Activated CD8-positive, alpha-beta memory T cell treated with anti-CD3 and anti-CD28 coated beads, Interleukin-2, amount 10 ng/mL, durations not matched to agents 7 days and 5 days (primary cell): ENCODE measurements at regions not wholly inside any gene's neighbourhood (a gene's known extent, or its start where the extent isn't known, plus 50 kb on each side); places are given as distances from the start of the nearest gene placed in this dataset.
A peak's percentile ranks its signal among the peaks of the same experiment; 100 is the strongest.

Experiments
- ATAC-seq: fragments of 150-1000 bp; cut with Tn5 transposase; one replicate; pipeline ENCODE4 v1.10.0; 2021; ENCODE audit warnings: moderate library complexity
- CTCF ChIA-PET: fragments of 350-600 bp; sonication (Branson Sonifier 250); formaldehyde crosslinking; loops from one replicate; lab custom pipeline; 2021; ENCODE audit warnings: antibody characterized with exemption; lab: Charles Lee
- DNase-seq: peaks from one replicate; pipeline ENCODE4 v3.0.0-alpha.2; 2020
- H3K27ac Mint-ChIP-seq: one replicate; pipeline ENCODE4 v1.8.0; 2021; ENCODE audit warnings: mild to moderate bottlenecking, mixed read lengths
- H3K27me3 Mint-ChIP-seq: one replicate; pipeline ENCODE4 v1.8.0; 2021; ENCODE audit warnings: mixed read lengths
- H3K36me3 Mint-ChIP-seq: one replicate; pipeline ENCODE4 v1.8.0; 2021; ENCODE audit warnings: mild to moderate bottlenecking, mixed read lengths
- H3K4me1 Mint-ChIP-seq: one replicate; pipeline ENCODE4 v1.8.0; 2021; ENCODE audit warnings: mixed read lengths
- H3K4me3 Mint-ChIP-seq: one replicate; pipeline ENCODE4 v1.8.0; 2021; ENCODE audit warnings: mild to moderate bottlenecking, moderate library complexity, mixed read lengths
- H3K9me3 Mint-ChIP-seq: one replicate; pipeline ENCODE4 v1.8.0; 2022; ENCODE audit warnings: low read depth, mixed read lengths

DNA sequence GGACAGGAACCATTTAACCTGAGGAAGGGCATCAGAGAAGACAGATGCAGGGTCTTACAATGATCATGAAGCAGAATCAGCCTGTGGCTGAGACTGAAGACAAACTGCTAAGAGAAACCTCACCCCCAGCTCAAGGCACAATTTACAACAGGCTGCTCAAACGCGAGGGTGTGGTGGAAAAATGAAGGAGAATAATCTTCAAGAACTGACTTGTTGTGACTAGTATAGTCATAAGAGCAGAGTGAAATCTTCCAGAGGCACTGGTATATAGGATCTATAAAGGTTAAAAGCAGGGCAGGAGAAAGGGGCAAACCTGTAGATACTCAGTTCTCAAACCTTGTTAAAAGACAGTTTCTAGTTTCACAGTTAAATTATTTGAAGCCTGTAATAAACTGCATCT lies 1155.8 kb upstream of the TMEFF2 start:
- Mint-ChIP-seq H3K4me3 (no peak overlapping the region), H3K9me3 (no peaks in the 10 kb centered on the region), H3K27ac (no peak overlapping the region), H3K27me3 (no peaks in the 10 kb centered on the region), H3K36me3 (no peaks in the 10 kb centered on the region), H3K4me1 (peaks cover 2% of the 10 kb centered on the region)
- no peak for DNase-seq
- CTCF ChIA-PET, result interaction anchor here (0.9 kb wide), 1 partner anchor 9 kb away, joined by 3 read pairs; no protein-coding TSS in a partner anchor
- ATAC-seq, result no peak

DNA sequence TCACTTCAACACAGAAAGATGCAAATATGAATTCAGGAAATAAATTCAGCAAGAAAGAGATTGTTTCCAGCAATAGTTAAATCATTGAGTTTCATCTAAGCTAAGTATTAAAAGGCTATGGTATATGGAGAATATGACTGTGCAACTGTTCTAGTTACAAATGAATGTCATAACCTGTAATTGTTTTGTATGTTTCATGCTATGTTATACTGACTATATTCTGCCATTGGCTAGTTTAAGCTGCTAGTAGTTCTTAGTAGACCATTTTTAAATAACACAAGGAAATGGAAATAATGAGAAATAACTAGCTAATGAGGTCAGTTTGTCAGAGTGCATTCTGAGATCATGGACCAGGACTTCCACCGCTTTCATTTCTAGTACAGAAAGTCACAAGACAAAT lies 1154.9 kb upstream of the TMEFF2 start:
- H3K9me3 Mint-ChIP-seq, result no peaks in the 10 kb centered on the region
- no peak for ATAC-seq
- H3K4me1 Mint-ChIP-seq, result peaks cover 2% of the 10 kb centered on the region
- no peaks in the 10 kb centered on the region for H3K36me3 Mint-ChIP-seq
- CTCF ChIA-PET, result interaction anchor here (0.9 kb wide), 1 partner anchor 8 kb away, joined by 3 read pairs; no protein-coding TSS in a partner anchor
- no peak overlapping the region for H3K4me3 Mint-ChIP-seq
- H3K27me3 Mint-ChIP-seq, result no peaks in the 10 kb centered on the region
- no peak overlapping the region for H3K27ac Mint-ChIP-seq
- no peak for DNase-seq

- H3K9me3 Mint-ChIP-seq, result no peaks in the 10 kb centered on the region
- CTCF ChIA-PET, result no interaction called here
Measured at GRCh38 chr2:193348055-193348454, 1153.3 kb upstream of the TMEFF2 start.

GRCh38 chr2:193336781-193337180 lies 1142.0 kb upstream of the TMEFF2 start:
- Mint-ChIP-seq H3K4me1 (no peaks in the 10 kb centered on the region), H3K9me3 (no peaks in the 10 kb centered on the region), H3K4me3 (no peak overlapping the region), H3K27ac (no peak overlapping the region), H3K27me3 (no peaks in the 10 kb centered on the region), H3K36me3 (no peaks in the 10 kb centered on the region)
- DNase-seq, result no peak
- no peak for ATAC-seq
- CTCF ChIA-PET, result no interaction called here

More at GRCh38 chr2:193348055-193348454, 1153.3 kb upstream of the TMEFF2 start:
- no peaks in the 10 kb centered on the region for H3K36me3 Mint-ChIP-seq
- peak overlapping the region; percentile 63 for H3K4me3 Mint-ChIP-seq
- DNase-seq (no peak), ATAC-seq (no peak)
- no peaks in the 10 kb centered on the region for H3K27me3 Mint-ChIP-seq
- peaks cover 2% of the 10 kb centered on the region for H3K4me1 Mint-ChIP-seq
- peak overlapping the region; percentile 42 for H3K27ac Mint-ChIP-seq

DNA sequence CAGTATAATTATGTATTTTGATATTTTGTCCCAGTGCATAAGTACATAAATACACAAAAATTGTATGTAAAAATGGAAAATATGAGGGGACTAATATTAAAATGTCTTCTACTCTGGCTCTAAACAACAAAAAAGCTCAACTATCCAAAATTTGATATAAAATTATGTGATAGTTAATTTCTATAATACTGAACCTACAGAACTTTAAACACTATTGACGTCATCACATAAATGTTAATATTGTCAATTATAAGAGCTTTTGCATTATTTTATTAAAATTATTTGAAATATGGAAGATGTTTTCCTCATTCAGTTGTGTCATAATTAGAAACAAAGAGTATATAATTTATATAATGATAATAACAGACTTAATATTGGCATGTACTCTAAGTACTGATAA lies 1139.7 kb upstream of the TMEFF2 start:
- no peaks in the 10 kb centered on the region for H3K4me1 Mint-ChIP-seq

GRCh38 chr2:193333539-193333938 lies 1138.8 kb upstream of the TMEFF2 start:
- Mint-ChIP-seq H3K27me3 (no peaks in the 10 kb centered on the region), H3K9me3 (no peaks in the 10 kb centered on the region), H3K4me1 (no peaks in the 10 kb centered on the region), H3K36me3 (no peaks in the 10 kb centered on the region), H3K27ac (no peak overlapping the region), H3K4me3 (no peak overlapping the region)
- ATAC-seq (no peak), DNase-seq (no peak)
- CTCF ChIA-PET, result no interaction called here

More for the DNA sequence above, 1139.7 kb upstream of the TMEFF2 start:
- ATAC-seq (no peak), DNase-seq (no peak)
- CTCF ChIA-PET, result no interaction called here
- H3K9me3 Mint-ChIP-seq, result no peaks in the 10 kb centered on the region
- no peak overlapping the region for H3K27ac Mint-ChIP-seq
- no peaks in the 10 kb centered on the region for H3K36me3 Mint-ChIP-seq
- no peak overlapping the region for H3K4me3 Mint-ChIP-seq
- no peaks in the 10 kb centered on the region for H3K27me3 Mint-ChIP-seq

DNA sequence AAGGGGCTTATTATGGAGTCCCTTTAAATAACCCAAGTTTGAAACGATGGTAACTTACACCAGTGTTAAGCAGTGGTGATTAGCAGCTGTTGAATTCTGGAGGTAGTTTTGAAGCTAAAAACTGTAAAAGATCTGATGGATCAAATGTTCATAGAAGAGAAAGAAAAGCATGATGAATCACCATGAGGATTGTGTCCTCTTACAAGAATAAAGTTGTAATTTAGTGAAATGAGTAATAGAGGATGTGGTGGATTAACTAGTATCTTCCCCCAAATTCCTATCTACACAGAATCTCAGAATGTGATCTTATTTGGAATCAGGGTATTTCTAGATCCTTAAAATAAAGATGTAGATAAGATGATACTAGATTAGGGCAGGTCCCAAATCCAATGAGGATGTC lies 1138.2 kb upstream of the TMEFF2 start:
- Mint-ChIP-seq H3K4me1 (no peaks in the 10 kb centered on the region), H3K9me3 (no peaks in the 10 kb centered on the region), H3K4me3 (no peak overlapping the region), H3K27me3 (no peaks in the 10 kb centered on the region), H3K27ac (no peak overlapping the region), H3K36me3 (no peaks in the 10 kb centered on the region)
- no peak for DNase-seq
- ATAC-seq, result no peak
- CTCF ChIA-PET, result no interaction called here

- Mint-ChIP-seq H3K4me1 (no peaks in the 10 kb centered on the region), H3K36me3 (no peaks in the 10 kb centered on the region), H3K4me3 (no peak overlapping the region), H3K27me3 (no peaks in the 10 kb centered on the region), H3K27ac (no peak overlapping the region), H3K9me3 (no peaks in the 10 kb centered on the region)
- DNase-seq (no peak), ATAC-seq (no peak)
- CTCF ChIA-PET, result no interaction called here
Measured at GRCh38 chr2:193331676-193332075, 1136.9 kb upstream of the TMEFF2 start.

- H3K27me3 Mint-ChIP-seq, result no peaks in the 10 kb centered on the region
- ATAC-seq, result no peak
Measured at GRCh38 chr2:193326296-193326695, 1131.6 kb upstream of the TMEFF2 start.

GRCh38 chr2:193315428-193316091 lies 1120.8 kb upstream of the TMEFF2 start:
- no peak for ATAC-seq

More at GRCh38 chr2:193326296-193326695, 1131.6 kb upstream of the TMEFF2 start:
- no peak for DNase-seq
- CTCF ChIA-PET, result no interaction called here
- Mint-ChIP-seq H3K4me3 (no peak overlapping the region), H3K36me3 (no peaks in the 10 kb centered on the region), H3K4me1 (no peaks in the 10 kb centered on the region), H3K27ac (no peak overlapping the region), H3K9me3 (no peaks in the 10 kb centered on the region)

GRCh38 chr2:193303464-193303863 lies 1108.7 kb upstream of the TMEFF2 start:
- no peaks in the 10 kb centered on the region for H3K36me3 Mint-ChIP-seq
- ATAC-seq (no peak), DNase-seq (no peak)
- CTCF ChIA-PET, result no interaction called here
- H3K27me3 Mint-ChIP-seq, result no peaks in the 10 kb centered on the region
- H3K27ac Mint-ChIP-seq, result no peak overlapping the region
- no peaks in the 10 kb centered on the region for H3K9me3 Mint-ChIP-seq
- no peaks in the 10 kb centered on the region for H3K4me1 Mint-ChIP-seq
- H3K4me3 Mint-ChIP-seq, result no peak overlapping the region

More at GRCh38 chr2:193315428-193316091, 1120.8 kb upstream of the TMEFF2 start:
- Mint-ChIP-seq H3K27me3 (no peaks in the 10 kb centered on the region), H3K4me3 (no peak overlapping the region), H3K4me1 (no peaks in the 10 kb centered on the region), H3K36me3 (no peaks in the 10 kb centered on the region), H3K27ac (no peak overlapping the region), H3K9me3 (peaks cover 2% of the 10 kb centered on the region)
- DNase-seq, result no peak
- CTCF ChIA-PET, result no interaction called here

DNA sequence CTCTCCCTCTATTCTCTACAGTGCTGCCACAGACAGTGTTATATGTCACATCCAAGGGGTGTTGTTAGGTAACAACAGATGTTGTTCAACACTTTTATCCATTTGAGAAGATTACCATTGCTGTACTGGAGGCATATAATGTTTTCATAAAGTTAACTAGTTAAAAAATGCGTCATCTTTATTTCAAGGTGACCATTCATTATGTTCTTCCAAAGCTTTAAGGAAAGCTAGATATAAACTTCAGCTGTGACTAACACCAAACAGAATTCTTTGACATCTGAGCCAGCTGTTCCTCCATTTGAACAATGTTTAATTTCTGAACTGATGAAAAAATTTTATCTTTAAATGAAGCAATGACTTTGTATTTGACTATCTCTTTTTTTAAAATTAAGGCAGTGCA lies 1099.6 kb upstream of the TMEFF2 start:
- no peak for DNase-seq
- CTCF ChIA-PET, result no interaction called here
- Mint-ChIP-seq H3K27ac (no peak overlapping the region), H3K9me3 (peaks cover 3% of the 10 kb centered on the region), H3K27me3 (no peaks in the 10 kb centered on the region), H3K36me3 (no peaks in the 10 kb centered on the region), H3K4me3 (no peak overlapping the region), H3K4me1 (no peaks in the 10 kb centered on the region)
- no peak for ATAC-seq

DNA sequence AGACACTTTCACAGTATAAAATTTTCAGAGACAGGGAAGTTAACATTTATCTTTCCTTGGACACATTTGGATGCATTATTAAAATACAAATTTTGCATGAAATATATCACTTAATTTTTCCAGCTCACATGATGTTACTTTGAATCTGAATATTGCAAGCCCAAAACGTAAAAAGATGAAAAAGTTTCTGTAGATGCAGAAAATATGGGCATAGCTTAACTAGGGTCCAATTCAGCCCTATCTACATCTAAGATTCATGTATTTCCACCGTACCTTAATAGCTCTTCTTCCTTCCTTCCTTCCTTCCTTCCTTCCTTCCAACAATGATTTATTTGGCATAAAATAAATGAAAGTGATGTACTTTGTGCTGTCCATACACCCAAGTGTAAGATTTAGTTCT lies 1084.6 kb upstream of the TMEFF2 start:
- H3K27me3 Mint-ChIP-seq, result no peaks in the 10 kb centered on the region
- ATAC-seq, result no peak
- no peaks in the 10 kb centered on the region for H3K36me3 Mint-ChIP-seq
- H3K4me1 Mint-ChIP-seq, result no peaks in the 10 kb centered on the region
- H3K4me3 Mint-ChIP-seq, result no peak overlapping the region
- H3K27ac Mint-ChIP-seq, result no peak overlapping the region
- CTCF ChIA-PET, result no interaction called here
- no peaks in the 10 kb centered on the region for H3K9me3 Mint-ChIP-seq
- DNase-seq, result no peak

DNA sequence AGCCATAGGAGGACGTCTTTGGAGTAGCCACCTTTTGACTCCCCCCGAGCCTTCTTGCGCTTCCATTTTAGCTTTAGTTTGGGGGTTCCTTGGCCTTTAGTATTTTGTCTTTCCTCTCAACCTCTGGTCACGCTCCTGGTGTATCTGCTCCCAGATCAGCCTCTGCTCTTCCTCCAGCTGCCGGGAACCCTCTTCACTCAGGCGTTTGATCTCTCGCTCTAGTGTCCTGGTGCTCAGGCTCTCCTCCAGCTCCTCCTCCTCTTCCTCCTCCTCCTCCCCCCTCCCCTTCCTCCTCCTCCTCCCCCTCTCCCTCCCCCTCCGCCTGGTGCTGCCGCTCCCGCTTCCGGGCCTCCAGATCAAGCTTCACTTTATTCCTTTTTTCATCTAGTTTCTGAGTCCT lies 1082.3 kb upstream of the TMEFF2 start:
- no peak for ATAC-seq
- Mint-ChIP-seq H3K4me1 (no peaks in the 10 kb centered on the region), H3K27me3 (no peaks in the 10 kb centered on the region), H3K9me3 (no peaks in the 10 kb centered on the region), H3K27ac (no peak overlapping the region), H3K4me3 (no peak overlapping the region), H3K36me3 (no peaks in the 10 kb centered on the region)
- no peak for DNase-seq
- CTCF ChIA-PET, result no interaction called here
